ENCODE measurements at regions not wholly inside any gene's neighbourhood (a gene's known extent, or its start where the extent isn't known, plus 50 kb on each side); places are given as distances from the start of the nearest gene placed in this dataset.

DNA sequence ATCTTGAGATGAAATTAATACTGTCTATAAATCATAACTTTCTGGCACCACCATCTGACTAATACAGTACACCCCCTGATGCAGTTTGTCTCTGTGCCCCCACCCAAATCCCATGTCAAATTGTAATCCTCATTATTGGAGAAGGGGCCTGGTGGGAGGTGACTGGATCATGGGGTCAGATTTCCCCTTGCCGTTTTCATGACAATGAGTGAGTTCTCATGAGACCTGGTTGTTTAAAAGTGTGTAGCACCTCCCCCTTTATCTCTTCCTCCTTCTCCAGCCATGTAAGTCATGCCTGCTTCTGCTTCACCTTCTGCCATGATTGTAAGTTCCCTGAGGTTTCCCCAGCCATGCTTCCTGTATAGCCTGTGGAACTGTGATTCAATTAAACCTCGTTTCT is 78.7 kb upstream of the CDH6 start:
- TF ChIP-seq, protein P1, sequence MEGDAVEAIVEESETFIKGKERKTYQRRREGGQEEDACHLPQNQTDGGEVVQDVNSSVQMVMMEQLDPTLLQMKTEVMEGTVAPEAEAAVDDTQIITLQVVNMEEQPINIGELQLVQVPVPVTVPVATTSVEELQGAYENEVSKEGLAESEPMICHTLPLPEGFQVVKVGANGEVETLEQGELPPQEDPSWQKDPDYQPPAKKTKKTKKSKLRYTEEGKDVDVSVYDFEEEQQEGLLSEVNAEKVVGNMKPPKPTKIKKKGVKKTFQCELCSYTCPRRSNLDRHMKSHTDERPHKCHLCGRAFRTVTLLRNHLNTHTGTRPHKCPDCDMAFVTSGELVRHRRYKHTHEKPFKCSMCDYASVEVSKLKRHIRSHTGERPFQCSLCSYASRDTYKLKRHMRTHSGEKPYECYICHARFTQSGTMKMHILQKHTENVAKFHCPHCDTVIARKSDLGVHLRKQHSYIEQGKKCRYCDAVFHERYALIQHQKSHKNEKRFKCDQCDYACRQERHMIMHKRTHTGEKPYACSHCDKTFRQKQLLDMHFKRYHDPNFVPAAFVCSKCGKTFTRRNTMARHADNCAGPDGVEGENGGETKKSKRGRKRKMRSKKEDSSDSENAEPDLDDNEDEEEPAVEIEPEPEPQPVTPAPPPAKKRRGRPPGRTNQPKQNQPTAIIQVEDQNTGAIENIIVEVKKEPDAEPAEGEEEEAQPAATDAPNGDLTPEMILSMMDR (IDR thresholded peaks at IDR 0.05): no peak
- TF ChIP-seq POLR2A (IDR thresholded peaks at IDR 0.05) (no peak), EP300 (IDR thresholded peaks at IDR 0.05) (no peak)

Data from ovary (tissue), 3 donors.